HFFc6 (cell line): ENCODE measurements at regions not wholly inside any gene's neighbourhood (a gene's known extent, or its start where the extent isn't known, plus 50 kb on each side); places are given as distances from the start of the nearest gene placed in this dataset.

Source experiments
- DNase-seq: peaks from one replicate; pipeline ENCODE4 v3.0.0-alpha.2; 2018
- H3K27ac Mint-ChIP-seq: 2 replicates; pipeline ENCODE4 v1.8.0; 2020; ENCODE audit warnings: mild to moderate bottlenecking, mixed read lengths
- H3K27me3 Mint-ChIP-seq: 2 replicates; pipeline ENCODE4 v1.8.0; 2021; ENCODE audit warnings: mild to moderate bottlenecking, moderate library complexity, mixed read lengths; ENCODE audit not compliant: insufficient read depth
- H3K36me3 Mint-ChIP-seq: 2 replicates; pipeline ENCODE4 v1.8.0; 2021; ENCODE audit warnings: low read depth, mixed read lengths
- H3K4me1 Mint-ChIP-seq: 2 replicates; pipeline ENCODE4 v1.8.0; 2020; ENCODE audit warnings: low read depth, mixed read lengths
- H3K4me3 Mint-ChIP-seq: 2 replicates; pipeline ENCODE4 v1.8.0; 2020; ENCODE audit warnings: mild to moderate bottlenecking, moderate library complexity, mixed read lengths
- H3K9me3 Mint-ChIP-seq: 2 replicates; pipeline ENCODE4 v1.8.0; 2020; ENCODE audit warnings: mild to moderate bottlenecking, mixed read lengths
- TF ChIP-seq, protein P1 (sequence below): fragments of 200-600 bp; sonication (generic); IDR thresholded peaks from 2 replicates; pipeline ENCODE4 v1.5.0; 2021; ENCODE audit warnings: antibody characterized with exemption, mild to moderate bottlenecking

DNA sequence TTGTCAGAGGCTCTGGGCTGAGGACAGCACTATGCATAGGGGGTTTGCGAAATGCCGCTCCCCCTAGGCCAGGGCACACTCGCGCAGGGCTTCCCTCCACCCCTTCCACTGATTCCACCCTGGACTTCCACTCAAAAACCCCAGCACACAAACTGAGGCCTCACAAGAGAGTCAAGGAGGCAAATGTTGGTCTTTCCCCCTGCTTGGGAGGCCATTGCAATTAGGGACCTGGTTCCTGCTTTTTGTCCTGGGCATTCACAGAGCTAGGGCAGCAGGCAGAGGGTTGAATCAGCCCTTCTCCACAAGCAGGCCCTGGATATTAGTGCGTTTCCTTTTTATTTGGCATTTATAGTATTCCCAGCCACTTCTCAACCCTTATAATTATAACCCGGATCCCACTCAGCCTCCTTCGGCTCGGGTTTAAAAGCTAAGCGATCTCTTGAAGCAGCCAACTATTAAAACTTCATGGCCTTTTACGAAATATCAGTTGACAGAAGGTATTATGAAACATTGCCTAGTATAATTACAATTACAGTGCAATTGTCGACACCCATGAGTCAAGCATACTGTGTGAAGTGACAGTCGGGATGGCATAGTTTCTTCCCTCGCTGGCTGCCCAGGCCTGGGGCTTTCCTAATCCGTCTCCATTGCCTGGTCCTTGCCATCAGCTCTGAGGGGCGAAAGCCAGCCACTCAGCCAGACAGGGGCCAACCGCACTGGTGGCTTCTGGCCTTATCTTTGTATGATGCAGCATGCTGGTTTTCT, 285.5 kb upstream of the MAP3K1 start:
- Mint-ChIP-seq H3K36me3 (no peaks in the 10 kb centered on the region), H3K27ac (no peak overlapping the region), H3K27me3 (peaks cover 19% of the 10 kb centered on the region), H3K4me3 (no peak overlapping the region), H3K9me3 (no peaks in the 10 kb centered on the region), H3K4me1 (no peaks in the 10 kb centered on the region)
- TF ChIP-seq, protein P1, sequence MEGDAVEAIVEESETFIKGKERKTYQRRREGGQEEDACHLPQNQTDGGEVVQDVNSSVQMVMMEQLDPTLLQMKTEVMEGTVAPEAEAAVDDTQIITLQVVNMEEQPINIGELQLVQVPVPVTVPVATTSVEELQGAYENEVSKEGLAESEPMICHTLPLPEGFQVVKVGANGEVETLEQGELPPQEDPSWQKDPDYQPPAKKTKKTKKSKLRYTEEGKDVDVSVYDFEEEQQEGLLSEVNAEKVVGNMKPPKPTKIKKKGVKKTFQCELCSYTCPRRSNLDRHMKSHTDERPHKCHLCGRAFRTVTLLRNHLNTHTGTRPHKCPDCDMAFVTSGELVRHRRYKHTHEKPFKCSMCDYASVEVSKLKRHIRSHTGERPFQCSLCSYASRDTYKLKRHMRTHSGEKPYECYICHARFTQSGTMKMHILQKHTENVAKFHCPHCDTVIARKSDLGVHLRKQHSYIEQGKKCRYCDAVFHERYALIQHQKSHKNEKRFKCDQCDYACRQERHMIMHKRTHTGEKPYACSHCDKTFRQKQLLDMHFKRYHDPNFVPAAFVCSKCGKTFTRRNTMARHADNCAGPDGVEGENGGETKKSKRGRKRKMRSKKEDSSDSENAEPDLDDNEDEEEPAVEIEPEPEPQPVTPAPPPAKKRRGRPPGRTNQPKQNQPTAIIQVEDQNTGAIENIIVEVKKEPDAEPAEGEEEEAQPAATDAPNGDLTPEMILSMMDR, result no peak
- DNase-seq, result no peak

GRCh38 chr5:56527174-56527573, 288.2 kb upstream of the MAP3K1 start:
- TF ChIP-seq, protein P1, result no peak
- Mint-ChIP-seq H3K4me1 (no peaks in the 10 kb centered on the region), H3K27me3 (peaks cover 19% of the 10 kb centered on the region), H3K4me3 (no peak overlapping the region), H3K27ac (no peak overlapping the region), H3K36me3 (no peaks in the 10 kb centered on the region), H3K9me3 (no peaks in the 10 kb centered on the region)
- no peak for DNase-seq

- Mint-ChIP-seq H3K9me3 (no peaks in the 10 kb centered on the region), H3K4me1 (no peaks in the 10 kb centered on the region), H3K27me3 (peaks cover 19% of the 10 kb centered on the region), H3K36me3 (no peaks in the 10 kb centered on the region), H3K4me3 (no peak overlapping the region), H3K27ac (no peak overlapping the region)
- DNase-seq, result no peak
- TF ChIP-seq, protein P1, result no peak
These were observed 290.2 kb upstream of the MAP3K1 start for GRCh38 chr5:56525113-56525512.

DNA sequence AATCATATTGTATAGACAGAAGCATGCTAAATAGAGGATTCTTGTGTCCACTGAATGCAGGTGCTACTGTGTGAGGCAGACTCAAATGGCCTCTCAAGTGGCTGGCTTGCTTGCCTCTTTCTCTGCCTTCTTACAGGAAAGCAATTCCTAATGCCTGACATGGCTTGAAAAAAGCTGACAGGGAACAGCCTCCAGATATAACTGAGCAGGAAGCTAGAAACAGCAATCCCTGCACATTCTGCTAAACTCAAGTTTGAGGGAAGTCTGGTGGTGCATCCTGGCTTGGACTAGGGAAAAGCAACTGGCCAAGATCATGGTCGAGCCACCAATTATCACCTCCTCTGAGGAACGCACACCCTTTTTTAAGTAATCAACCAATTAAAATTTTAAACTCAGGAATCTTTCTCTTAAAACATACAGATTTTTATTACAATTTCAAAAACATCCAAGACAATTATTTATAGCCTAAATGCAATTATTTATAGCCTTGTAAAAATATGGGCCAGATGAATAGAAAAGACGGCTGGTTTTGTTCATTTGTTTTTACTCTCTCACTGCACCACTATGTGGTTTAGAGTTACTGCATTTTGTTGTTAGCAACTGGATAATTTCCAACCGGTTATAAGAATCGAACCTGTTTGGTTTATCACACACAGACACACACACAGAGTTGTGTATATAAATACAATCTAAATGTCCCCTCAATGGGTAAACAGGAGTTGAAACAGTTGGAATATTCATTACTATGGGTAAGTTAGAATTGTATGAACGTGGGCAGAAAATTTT, 290.9 kb upstream of the ANKRD55 start:
- Mint-ChIP-seq H3K9me3 (no peaks in the 10 kb centered on the region), H3K4me3 (no peak overlapping the region), H3K27ac (no peak overlapping the region), H3K27me3 (peaks cover 23% of the 10 kb centered on the region), H3K36me3 (no peaks in the 10 kb centered on the region), H3K4me1 (no peaks in the 10 kb centered on the region)
- TF ChIP-seq, protein P1, result no peak
- DNase-seq, result no peak

- no peaks in the 10 kb centered on the region for H3K4me1 Mint-ChIP-seq
- no peak for DNase-seq
- H3K27me3 Mint-ChIP-seq, result peaks cover 28% of the 10 kb centered on the region
- H3K4me3 Mint-ChIP-seq, result no peak overlapping the region
- TF ChIP-seq, protein P1, result no peak
- H3K9me3 Mint-ChIP-seq, result no peaks in the 10 kb centered on the region
- no peaks in the 10 kb centered on the region for H3K36me3 Mint-ChIP-seq
- H3K27ac Mint-ChIP-seq, result no peak overlapping the region
These were observed 289.8 kb upstream of the ANKRD55 start for GRCh38 chr5:56522960-56523359.
